GM12891 (cell line): ENCODE measurements at regions not wholly inside any gene's neighbourhood (a gene's known extent, or its start where the extent isn't known, plus 50 kb on each side); places are given as distances from the start of the nearest gene placed in this dataset.

Experiments used
- DNase-seq: peaks from one replicate; pipeline ENCODE4 v3.0.0; 2011; ENCODE audit warnings: low spot score; ENCODE audit not compliant: insufficient read length
- FAIRE-seq: peaks from 2 replicates; lab custom pipeline; 2011; peaks lifted over from hg19 to GRCh38; lab: Jason Lieb, UNC
- PAX5 ChIP-seq: IDR thresholded peaks from 2 replicates; pipeline ENCODE4 v1.6.1; 2011; ENCODE audit warnings: low read length, moderate library complexity, mild to moderate bottlenecking; ENCODE audit not compliant: insufficient read depth, severe bottlenecking
- POLR2A ChIP-seq: IDR thresholded peaks from 2 replicates; pipeline ENCODE4 v1.6.1; 2011; ENCODE audit warnings: low read depth, low read length, control low read depth
- POLR2AphosphoS5 ChIP-seq: IDR thresholded peaks from 2 replicates; pipeline ENCODE4 v1.6.1; 2011; ENCODE audit warnings: low read depth, low read length, control low read depth
- POU2F2 ChIP-seq: IDR thresholded peaks from 2 replicates; pipeline ENCODE4 v1.6.1; 2011; ENCODE audit warnings: low read depth, mild to moderate bottlenecking, control low read depth, low read length, moderate library complexity
- SPI1 ChIP-seq: IDR thresholded peaks from 2 replicates; pipeline ENCODE4 v1.6.1; 2011; ENCODE audit warnings: low read depth, low read length, control low read depth
- TAF1 ChIP-seq: IDR thresholded peaks from 2 replicates; pipeline ENCODE4 v1.6.1; 2011; ENCODE audit warnings: low read depth, low read length, control low read depth

GRCh38 chr2:145829931-145830330, 1310.0 kb upstream of the ZEB2 start:
- no peak for DNase-seq
- no peak for FAIRE-seq
- no peak for TF ChIP-seq SPI1
- no peak for TF ChIP-seq TAF1
- TF ChIP-seq POLR2AphosphoS5: no peak
- no peak for TF ChIP-seq POLR2A
- TF ChIP-seq PAX5: no peak
- no peak for TF ChIP-seq POU2F2

GRCh38 chr2:145827235-145827634, 1307.3 kb upstream of the ZEB2 start:
- DNase-seq: no peak
- TF ChIP-seq TAF1: no peak
- TF ChIP-seq POLR2A: no peak
- no peak for TF ChIP-seq SPI1
- no peak for TF ChIP-seq POU2F2
- no peak for TF ChIP-seq POLR2AphosphoS5
- TF ChIP-seq PAX5: no peak
- FAIRE-seq: no peak

- TF ChIP-seq TAF1 (no peak), PAX5 (no peak), POLR2AphosphoS5 (no peak), POLR2A (no peak), POU2F2 (no peak), SPI1 (no peak)
- DNase-seq (no peak), FAIRE-seq (no peak)
These were observed 1304.5 kb upstream of the ZEB2 start for GRCh38 chr2:145824384-145824783.

- no peak for FAIRE-seq
- no peak for DNase-seq
- TF ChIP-seq SPI1: no peak
These were observed 1303.1 kb upstream of the ZEB2 start for GRCh38 chr2:145822892-145823534.

DNA sequence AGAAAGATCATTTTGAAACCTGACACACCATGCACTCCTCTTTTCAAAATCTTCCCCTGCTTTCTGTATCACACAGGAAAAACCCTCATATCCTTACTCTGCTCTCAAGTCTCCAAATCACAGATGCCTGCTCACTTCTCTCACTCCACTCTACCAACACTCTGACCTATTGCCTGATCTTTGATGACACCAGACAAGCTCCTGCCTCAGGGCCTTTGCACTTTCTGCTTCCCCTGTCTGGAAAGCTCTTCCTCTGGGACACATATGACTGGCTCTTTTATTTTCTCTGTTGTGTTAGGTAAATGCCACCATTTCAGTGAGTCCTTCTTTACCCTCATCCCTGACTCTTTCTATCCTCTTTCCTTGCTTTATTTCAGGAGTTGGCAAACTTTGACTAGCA, 1300.7 kb upstream of the ZEB2 start:
- DNase-seq: no peak
- FAIRE-seq: no peak
- no peak for TF ChIP-seq SPI1
- no peak for TF ChIP-seq POU2F2
- TF ChIP-seq POLR2A: no peak
- TF ChIP-seq POLR2AphosphoS5: no peak
- no peak for TF ChIP-seq PAX5
- TF ChIP-seq TAF1: no peak

DNA sequence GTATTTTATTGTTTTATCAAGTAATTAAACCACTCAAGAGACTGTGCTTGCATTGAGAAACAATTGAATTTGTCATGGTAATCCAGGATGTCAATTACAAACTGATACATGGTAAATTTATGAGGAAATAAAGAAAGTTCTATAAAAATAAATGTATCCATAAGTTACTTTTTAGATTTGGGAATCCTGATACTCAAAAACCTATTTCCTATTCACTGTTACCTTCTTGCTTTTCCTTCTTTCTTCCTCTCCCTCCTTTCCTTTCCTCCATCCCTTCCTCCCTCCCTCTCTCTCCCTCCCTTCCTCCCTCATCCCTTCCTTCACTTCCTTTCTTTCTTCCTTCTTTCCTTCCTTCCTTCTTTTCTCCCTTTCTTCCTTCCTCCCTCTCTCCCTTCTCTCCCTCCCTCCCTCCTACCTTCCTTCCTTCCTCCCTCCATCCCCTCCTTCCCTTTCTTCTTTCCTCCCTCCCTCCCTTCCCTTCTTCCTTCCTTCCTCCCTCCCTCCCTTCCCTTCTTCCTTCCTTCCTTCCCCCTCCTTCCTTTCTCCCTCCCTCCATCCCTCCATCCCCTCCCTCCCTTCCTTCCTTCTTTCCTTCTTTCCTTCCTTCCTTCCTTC, 1299.1 kb upstream of the ZEB2 start:
- TF ChIP-seq TAF1: no peak
- TF ChIP-seq PAX5: no peak
- TF ChIP-seq POLR2AphosphoS5: no peak
- TF ChIP-seq POU2F2: no peak
- no peak for TF ChIP-seq SPI1
- TF ChIP-seq POLR2A: no peak
- DNase-seq: no peak
- no peak for FAIRE-seq

GRCh38 chr2:145815933-145816332, 1296.0 kb upstream of the ZEB2 start:
- DNase-seq: no peak
- TF ChIP-seq POLR2A: no peak
- no peak for TF ChIP-seq POU2F2
- no peak for TF ChIP-seq PAX5
- TF ChIP-seq POLR2AphosphoS5: no peak
- TF ChIP-seq SPI1: no peak
- no peak for TF ChIP-seq TAF1

DNA sequence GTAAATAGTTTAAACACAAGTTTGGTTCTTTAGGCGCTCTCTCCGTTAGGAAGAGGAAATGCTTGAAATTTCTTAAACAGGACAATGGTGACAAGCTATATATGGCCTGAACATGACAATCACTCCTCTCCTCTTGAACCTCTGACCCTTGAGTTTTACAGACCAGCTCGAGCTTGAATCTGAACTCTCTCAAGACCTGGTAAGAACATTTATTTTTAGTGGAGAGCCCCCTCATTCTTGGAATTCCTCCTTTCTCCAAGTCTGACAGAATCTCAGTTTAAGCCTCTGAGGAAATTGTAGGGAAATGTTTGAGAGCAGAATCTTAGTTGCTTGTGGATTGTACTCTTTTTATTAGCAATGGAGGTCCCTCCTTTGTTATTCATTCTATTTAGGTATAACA, 1293.6 kb upstream of the ZEB2 start:
- FAIRE-seq: no peak
- TF ChIP-seq POLR2A (no peak), PAX5 (no peak), POU2F2 (no peak)

More at GRCh38 chr2:145815933-145816332, 1296.0 kb upstream of the ZEB2 start:
- FAIRE-seq: no peak

DNA sequence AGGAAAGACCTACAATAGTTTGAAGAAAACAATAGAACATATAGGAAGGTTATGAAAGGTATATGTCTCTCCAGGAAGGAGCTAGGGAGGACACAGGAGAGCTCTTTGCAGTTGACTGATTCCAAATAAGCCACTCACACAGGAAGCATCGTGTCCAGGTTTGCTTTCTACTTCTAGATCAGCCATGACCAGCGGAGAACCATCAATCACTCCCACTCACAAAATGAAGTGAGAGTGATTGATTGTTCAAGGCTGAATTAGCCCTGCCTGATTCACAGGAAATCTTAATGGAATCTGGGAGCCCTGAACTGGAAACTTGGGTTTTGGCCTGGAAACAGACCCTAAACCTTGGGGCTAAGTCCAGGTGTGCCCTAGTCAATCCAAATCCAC, 1292.2 kb upstream of the ZEB2 start:
- no peak for FAIRE-seq
- TF ChIP-seq POU2F2: no peak

More for the DNA sequence above, 1293.6 kb upstream of the ZEB2 start:
- DNase-seq: no peak

DNA sequence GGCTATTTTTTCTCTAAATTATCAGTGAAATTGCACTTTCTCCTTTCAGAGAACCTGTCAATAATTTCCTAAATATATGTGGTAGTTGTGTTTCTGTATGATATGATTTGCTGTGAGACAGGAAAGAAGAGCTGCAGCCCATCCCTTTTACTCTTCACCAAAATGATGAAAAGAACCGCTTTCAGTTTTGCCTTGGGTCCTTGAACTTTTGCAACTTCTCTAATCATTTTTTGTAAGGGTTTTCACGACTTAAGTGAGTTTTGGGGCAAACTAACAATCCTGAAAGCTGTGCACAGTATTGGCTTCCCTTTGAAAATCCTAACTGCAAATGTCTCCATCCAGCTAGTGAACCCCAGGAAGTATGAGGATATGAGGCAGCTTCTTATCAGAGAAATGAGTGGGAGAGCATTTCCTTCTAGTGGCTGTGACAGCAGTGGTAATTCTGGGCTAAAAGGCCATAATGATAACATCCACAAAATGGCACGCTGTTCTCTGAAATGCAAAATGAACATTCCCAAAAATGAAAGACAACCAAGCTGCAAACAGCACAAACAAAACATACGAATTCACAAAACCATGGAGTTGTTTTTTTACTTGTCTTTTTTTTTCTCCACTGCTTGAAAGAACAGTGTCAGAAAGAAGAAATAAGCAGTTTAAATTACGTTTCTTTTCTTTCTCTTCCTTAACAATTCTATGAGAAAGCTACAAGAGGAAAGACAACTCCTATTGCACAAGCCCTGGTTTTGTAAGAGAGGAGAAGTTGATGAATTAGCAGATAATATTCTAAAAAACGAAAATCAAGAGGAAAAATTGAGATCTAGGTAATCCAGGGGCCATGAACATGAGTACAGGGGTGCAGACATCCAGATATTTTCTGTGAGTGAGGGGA, 1291.6 kb upstream of the ZEB2 start:
- FAIRE-seq (no peak), DNase-seq (no peak)
- no peak for TF ChIP-seq POLR2A
- TF ChIP-seq POU2F2: no peak
- TF ChIP-seq TAF1: no peak
- no peak for TF ChIP-seq POLR2AphosphoS5
- TF ChIP-seq SPI1: no peak
- no peak for TF ChIP-seq PAX5

More for the DNA sequence above, 1292.2 kb upstream of the ZEB2 start:
- DNase-seq: no peak

- FAIRE-seq (no peak), DNase-seq (no peak)
- no peak for TF ChIP-seq POLR2AphosphoS5
- no peak for TF ChIP-seq SPI1
- TF ChIP-seq POU2F2: no peak
- no peak for TF ChIP-seq PAX5
- no peak for TF ChIP-seq POLR2A
- no peak for TF ChIP-seq TAF1
These were observed 1288.0 kb upstream of the ZEB2 start for GRCh38 chr2:145807968-145808367.
